ENCODE measurements at regions not wholly inside any gene's neighbourhood (a gene's known extent, or its start where the extent isn't known, plus 50 kb on each side); places are given as distances from the start of the nearest gene placed in this dataset.
"Not testable (repeated sequence)": the region's sequence is repeated elsewhere in the genome, so short reads cannot be mapped to it uniquely, and the experiment has no call there.

- TF ChIP-seq CTCF (IDR thresholded peaks at IDR 0.05), result no peak
- ATAC-seq (ENCODE audit: low FRiP score), result no peak
- no peak for DNase-seq (ENCODE audit: low spot score)
Measured at GRCh38 chr2:83365476-83365875, 1093.6 kb downstream of the SUCLG1 start.

DNA sequence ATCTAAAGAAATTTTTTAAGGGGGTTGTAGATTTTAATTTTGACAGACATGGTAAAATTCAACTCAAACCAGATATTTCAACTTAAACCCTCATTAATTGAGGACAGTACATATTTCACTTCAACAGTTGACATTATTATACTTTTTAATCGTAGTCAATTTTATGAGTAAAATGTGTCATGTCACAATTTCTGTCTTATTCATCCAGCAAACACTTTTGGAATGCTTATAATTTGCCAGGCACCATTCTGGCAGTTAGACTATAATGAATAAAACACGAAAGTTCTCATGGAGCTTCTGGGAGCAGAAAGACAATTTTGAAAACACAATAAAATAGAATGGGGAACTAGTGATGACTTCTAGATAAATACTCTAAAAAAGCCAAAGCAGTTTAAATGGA lies 1094.8 kb downstream of the SUCLG1 start:
- no peak for TF ChIP-seq CTCF (IDR thresholded peaks at IDR 0.05)
- ATAC-seq (ENCODE audit: low FRiP score) (no peak), DNase-seq (ENCODE audit: low spot score) (no peak)

GRCh38 chr2:83363138-83363537 lies 1095.9 kb downstream of the SUCLG1 start:
- DNase-seq (ENCODE audit: low spot score); ATAC-seq (ENCODE audit: low FRiP score): not testable (repeated sequence)

DNA sequence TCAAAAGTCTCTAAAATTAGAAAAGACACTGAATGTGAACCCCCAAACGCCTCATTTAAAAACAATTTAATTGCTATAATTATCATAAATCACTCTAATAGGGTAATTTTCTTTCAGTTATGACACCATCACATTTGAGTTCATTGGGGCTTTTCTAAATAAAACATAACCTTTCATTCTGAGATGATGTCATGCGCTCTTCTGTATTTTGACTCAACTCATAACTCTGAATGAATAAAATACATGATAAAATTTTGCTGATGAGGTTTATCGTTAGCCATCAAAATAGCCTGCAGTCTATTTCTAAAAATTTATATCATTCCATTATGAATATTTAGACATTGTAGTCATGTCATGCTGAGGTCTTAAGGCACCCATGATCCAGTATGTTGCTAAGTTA lies 1099.7 kb downstream of the SUCLG1 start:
- ATAC-seq (ENCODE audit: low FRiP score) (no peak), DNase-seq (ENCODE audit: low spot score) (no peak)
- no peak for TF ChIP-seq CTCF (IDR thresholded peaks at IDR 0.05)

DNA sequence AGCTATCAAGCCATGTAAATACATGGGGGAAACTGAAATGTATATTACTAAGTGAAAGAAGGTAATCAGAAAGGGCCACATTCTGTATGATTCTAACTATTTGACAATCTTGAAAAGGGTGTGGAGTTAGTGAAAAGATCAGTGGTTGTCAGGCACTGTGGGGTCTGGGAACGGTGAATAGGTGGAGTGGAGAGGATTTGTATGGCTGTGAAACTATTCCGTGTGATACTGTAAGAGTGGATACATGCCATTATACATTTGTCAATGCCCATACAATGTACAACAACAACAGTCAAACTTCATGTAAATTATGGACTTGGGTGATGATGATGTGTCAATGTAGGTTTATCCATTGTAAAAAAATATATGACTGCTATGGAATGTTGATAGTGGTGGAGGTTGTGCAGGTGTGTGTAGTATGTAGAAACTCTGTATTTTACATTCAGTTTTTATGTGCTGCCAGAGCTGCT lies 1116.2 kb downstream of the SUCLG1 start:
- ATAC-seq (ENCODE audit: low FRiP score) (no peak), DNase-seq (ENCODE audit: low spot score) (no peak)
- TF ChIP-seq CTCF (IDR thresholded peaks at IDR 0.05), result no peak

DNA sequence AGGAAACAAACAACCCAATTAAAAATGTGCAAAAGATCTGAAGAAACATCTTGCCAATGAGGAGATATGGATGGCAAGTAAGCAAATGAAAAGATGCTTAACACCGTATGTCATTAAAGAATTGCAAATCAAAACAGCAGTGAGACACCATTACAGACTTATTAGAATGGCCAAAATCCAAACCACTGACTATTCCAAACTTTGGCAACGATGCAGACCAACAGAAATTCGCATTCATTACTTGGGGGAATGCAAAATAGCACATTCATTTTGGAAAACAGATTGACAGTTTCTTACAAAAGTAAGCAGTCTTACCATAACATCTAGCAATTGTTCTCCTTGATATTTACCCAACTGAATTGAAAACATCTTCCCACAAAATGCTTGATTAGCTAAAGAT lies 1118.7 kb downstream of the SUCLG1 start:
- DNase-seq (ENCODE audit: low spot score) (no peak), ATAC-seq (ENCODE audit: low FRiP score) (no peak)
- no peak for TF ChIP-seq CTCF (IDR thresholded peaks at IDR 0.05)

GRCh38 chr2:83339942-83340341 lies 1119.1 kb downstream of the SUCLG1 start:
- DNase-seq (ENCODE audit: low spot score); ATAC-seq (ENCODE audit: low FRiP score): not testable (repeated sequence)

GRCh38 chr2:83331810-83332209 lies 1127.3 kb downstream of the SUCLG1 start:
- no peak for TF ChIP-seq CTCF (IDR thresholded peaks at IDR 0.05)
- no peak for ATAC-seq (ENCODE audit: low FRiP score)
- DNase-seq (ENCODE audit: low spot score), result no peak

Data from omental fat pad (tissue), 3 donors.